ENCODE measurements at regions not wholly inside any gene's neighbourhood (a gene's known extent, or its start where the extent isn't known, plus 50 kb on each side); places are given as distances from the start of the nearest gene placed in this dataset.

DNA sequence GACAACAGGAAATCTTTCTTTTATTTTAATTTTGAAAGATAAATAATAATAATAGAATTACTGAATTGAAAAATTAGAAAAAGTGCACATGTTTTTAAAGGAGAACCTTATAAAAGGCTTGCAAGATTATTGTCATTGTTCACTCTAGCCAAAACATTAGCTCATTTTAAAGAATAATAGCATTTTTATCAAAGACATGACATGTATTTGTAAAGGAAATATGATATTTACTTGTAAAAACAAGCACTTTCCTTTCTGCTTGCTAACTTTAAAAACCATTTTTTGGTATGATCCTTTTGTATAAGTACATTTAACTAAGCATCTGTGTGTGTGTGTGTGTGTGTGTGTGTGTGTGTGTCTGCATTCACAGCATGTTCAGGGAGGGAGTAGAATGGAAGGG lies 156.3 kb upstream of the C1orf87 start:
- no peak for DNase-seq

DNA sequence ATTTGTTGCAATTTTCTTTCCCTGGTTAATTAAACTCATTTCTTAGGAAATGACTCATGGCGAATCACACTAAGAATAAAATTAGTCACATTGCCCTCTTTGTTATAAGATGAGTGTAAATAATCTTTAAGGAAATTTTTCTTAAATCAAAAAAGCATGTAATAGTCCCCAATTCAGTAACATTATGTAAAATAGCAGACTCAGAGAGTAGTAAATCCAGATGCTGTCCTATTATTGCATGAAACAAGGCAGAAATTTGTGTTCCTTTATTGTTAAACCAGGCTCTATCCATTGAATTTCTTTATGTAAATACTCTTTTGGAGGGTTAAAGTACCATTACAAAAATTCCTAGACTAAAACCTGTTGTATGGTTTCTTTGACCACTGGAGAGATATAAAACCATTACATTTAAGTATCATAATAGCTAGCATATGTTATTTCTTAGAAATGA lies 154.5 kb upstream of the C1orf87 start:
- DNase-seq: no peak

DNA sequence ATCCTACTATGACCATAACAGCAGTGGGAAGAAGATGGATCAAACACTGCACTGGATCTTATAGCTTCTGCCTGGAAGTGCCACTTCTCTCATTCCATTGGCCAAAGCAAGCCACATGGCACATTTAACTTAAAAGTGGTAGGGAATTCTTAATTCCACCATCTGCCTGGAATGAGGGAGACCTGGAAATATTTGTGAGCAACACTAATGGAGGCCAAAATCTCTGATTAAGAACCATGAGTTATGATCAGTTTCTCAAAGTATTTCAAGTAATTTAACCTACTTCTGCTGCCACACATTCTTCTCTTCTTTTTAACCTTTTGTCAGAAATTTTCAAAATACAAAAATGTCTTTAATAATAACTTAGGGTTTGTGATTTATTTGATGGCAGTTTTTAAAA lies 154.0 kb upstream of the C1orf87 start:
- DNase-seq: no peak

DNA sequence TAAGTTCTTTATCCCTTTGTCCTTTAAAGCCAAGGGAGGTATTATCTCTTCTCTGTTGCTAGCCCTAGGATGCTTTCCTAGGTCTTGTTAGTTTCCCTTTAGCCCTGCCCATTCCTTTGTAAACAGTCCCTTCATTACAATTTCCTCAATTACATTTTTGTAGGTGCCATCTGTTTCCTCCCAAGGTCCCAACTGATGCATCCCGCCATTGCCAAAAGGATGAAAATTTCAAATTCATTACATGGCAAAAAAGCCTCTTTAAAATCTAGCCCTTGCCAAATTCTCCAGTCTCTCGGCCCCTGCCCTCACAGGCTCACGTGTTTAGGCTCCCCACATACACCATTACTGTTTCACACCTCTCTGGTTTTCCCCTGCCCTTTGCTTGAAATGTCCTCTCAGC lies 151.9 kb upstream of the C1orf87 start:
- DNase-seq: no peak

DNA sequence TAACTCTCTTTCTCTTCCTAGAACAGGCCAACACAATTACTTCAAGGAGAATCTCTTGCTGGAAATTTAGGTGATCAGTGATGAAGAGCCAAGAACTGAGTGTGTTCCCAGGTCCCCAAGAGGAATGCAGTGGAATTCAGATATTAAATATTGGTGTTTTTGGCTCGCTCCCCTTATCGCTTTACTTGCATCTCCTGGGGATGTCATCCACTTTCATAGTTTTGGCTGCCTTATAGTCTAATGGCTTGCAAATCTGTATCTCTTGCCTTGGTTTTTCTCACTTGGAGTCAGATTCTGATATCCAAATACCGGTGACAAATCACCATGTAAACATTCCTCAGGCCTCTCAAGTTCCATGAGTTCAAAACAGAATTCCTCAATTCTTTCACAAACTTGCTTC lies 151.0 kb upstream of the C1orf87 start:
- no peak for DNase-seq

DNA sequence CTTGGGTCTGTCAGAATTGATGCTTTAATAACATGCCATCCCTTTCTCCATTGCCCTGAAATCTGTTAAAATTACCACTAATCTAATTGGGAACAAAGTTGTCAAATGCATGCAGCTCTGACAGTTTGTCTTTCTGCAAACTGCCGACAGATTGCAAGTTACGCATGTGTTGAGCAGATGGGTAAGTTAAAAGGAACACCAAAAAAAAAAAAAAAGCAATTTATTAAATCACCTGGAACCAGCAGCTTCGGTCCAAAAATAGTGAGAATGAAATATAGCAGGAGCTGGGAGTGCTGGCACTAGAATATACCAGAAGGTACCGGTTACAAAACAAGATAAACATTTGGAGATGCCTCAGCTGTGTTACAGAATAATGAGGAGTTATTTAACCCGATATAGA lies 149.6 kb upstream of the C1orf87 start:
- no peak for DNase-seq

DNA sequence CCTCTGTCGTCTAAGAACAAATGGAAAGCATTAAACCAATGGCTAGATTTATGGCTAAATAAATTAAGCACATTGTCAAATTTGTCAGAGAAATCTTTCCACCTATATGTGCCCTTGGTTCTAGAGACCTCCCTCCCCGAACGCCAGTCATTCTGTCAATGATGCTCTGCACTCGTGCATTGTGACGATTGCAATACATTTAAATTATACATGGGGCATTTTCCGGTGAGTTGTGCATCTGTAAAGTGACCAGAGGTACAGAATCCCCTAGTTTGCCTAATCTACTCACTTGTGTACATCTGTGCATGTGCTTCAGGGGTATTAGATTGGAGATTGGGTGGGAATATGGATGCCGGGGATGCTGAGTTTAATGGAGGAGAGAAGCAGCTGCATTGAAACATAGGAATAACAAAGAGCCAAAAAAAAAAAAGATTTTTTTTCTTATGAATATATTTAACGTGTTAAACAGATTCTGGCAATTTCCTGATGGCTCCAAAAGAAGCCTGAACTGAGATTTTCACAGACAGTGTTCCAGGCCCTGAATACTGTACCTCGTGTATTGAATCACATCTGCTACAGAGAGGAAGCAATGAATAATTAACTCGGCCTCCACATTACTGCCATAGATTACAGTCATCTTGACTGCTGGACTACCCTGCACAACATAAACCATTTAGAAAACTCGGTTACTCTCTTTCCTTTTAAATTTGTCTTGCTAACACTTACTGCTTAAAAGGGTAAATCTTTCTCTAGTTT lies 149.0 kb upstream of the C1orf87 start:
- DNase-seq: no peak

DNA sequence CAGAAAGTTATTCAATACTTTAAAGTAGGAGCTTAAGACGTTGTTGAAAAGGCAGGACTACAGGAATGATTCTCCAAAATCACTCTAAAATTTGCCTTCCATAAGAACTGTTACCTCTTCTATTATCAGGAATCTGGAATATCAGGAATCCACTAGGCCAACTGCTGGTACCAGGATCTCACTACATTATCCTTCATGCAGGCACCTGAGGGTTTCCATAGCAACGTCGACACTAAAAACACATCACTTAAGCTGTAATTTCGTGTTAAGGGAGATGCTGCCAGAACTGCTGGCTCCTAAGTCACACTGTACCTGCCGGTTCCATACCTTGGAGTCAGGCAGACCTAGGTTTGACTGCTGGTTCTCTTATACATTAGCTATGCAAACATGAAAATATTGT lies 139.7 kb upstream of the C1orf87 start:
- no peak for DNase-seq

DNA sequence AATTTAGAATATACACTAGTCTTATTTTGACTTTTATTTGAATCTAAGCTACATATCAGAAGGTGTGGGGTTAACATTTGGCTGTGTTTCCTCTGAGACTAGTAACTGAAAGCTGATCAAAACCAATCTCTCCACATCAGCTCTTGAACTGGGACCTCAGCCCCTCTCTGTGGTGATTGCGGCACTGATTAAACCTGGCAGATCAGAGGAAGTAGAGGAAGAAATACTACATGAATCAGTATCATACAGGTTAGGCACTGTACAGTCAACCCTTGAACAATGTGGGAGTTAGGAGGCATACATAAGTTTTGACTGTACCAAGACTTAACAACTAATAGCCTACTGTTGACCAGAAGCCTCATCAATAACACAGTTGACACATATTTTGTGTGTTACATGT lies 122.5 kb upstream of the C1orf87 start:
- no peak for DNase-seq

DNA sequence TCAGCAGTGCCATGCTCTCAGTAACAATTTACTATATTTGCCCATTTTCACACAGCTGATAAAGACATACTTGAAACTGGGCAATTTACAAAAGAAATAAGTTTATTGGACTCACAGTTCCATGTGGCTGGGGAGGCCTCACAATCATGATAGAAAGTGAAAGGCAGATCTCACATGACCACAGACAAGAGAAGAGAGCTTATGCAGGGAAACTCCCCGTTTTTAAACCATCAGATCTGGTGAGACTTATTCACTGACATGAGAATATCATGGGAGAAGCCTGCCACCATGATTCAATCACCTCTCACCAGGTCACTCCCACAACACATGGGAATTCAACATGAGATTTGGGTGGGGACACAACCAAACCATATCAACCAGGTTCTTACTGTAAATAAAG lies 112.1 kb upstream of the C1orf87 start:
- DNase-seq: no peak

DNA sequence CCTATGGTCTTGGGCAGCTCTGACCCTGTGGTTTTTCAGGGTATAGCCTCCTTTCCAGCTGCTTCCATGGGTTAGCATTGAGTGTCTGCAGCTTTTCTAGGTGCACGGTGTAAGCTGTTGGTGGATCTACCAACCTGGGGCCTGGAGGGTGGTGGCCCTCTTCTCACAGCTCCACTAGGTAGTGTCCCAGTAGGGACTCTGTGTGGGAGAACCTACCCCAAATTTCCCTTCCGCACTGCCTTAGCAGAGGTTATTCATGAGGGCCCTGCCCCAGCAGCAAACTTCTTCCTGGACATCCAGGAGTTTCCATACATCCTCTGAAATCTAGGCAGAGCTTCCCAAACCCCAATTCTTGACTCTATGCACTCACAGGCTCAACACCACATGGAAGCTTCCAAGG lies 111.0 kb upstream of the C1orf87 start:
- DNase-seq: no peak

DNA sequence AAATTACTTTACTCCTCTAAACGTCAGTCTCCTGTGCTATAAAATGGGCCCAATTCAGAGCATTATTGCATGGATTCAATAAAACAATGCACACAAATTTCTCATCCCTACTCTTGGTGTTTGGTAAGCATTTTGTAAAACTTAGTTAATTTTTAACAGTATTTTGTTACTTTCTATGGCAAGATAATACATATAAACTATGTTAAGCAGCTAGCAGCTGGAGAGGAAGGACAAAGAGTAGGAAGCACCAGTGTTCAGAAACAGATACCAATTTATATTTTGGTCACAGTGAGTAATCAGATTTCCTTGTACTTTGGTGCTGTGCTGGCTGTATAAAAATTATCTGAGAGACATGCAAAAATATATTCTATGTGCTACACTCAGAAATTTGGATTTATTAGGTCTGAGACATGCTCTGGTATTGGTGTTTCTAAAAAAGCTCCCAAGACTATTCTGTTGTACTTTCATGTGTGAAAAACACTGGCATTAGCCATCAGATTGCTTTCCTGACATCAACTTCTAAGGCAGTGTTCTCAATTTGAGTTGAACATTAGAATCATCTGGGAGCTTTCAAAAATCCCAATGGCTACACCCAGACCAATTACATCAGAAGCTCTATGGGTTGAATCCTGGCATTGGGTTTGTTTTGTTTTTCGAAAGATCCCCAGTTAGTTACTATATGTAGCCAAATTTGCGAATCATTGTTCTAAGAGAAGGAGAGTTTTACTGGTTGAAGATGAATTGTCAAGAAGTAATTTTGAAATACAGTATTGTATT lies 100.3 kb upstream of the C1orf87 start:
- no peak for DNase-seq

DNA sequence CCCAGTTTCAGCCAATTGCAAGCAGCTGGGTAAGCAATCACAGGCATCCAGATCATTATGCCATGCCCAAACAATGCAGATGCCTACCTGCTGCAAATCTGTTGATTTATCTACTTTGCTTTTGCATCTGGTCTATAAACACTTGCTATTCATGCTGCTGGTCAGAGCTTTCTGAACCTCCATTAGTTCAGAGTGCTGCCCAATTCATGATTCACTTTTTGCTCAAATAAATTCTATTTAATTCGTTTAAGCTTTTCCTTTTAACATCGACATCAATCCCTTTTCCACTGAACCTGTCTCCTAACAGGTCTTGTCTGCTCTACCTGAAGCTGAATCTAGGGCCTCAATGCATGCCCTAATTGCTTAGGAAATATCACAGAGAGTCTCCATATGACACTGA lies 99.4 kb upstream of the C1orf87 start:
- no peak for DNase-seq

DNA sequence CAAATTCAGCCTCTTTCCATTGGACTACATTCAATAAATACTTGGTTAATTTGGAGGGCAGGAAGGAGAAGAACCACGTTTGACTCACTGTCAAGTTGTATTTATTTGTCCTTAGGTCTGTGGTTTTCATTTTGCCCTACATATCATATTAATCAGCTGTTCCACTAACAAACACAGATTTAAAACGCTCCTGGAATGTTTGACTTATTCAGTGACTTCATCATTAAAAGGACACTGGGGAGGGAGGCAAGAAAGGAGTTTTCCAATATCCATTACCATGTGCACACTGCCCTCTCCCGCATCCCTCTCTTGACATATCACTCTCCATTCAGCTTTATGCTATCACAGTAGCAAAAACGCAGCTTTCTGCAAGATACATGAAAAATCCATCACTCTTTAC lies 98.2 kb upstream of the C1orf87 start:
- no peak for DNase-seq

DNA sequence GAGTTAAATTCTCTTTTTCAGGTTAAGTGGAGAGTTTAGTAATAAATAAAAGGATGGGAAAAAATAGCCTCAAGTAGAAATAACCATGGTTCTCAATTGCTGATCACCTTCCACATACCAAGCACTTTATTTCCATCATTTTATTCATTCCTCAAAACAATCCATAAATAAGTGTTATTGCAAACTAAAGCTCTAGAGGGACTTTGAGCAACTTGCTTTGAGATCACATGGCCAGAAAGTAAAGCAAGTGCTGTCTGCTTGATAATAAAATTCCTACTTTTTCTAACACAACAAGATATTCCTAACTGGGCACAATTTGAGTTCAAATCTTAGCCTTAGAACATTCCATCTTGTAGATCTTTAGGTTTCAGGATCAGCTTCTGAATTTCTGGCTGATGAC lies 97.1 kb upstream of the C1orf87 start:
- no peak for DNase-seq

DNA sequence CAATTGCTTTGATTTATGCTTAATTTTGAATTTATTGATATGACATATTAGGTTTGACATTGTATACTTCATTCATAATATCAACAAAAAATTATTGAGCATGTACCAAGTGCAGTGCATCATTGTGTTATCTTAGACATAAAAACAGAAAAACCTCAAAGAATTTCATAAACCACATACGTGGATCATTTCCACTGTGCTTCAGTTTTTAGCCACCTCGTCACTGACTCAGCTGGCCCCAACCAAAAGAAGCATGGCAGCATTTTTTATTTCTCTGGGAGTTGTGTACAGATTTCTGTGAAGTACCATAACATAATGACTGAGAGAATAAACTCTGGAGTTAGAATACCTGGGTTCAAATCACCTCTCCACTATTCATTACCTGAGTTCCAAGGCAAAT lies 95.6 kb upstream of the C1orf87 start:
- no peak for DNase-seq

DNA sequence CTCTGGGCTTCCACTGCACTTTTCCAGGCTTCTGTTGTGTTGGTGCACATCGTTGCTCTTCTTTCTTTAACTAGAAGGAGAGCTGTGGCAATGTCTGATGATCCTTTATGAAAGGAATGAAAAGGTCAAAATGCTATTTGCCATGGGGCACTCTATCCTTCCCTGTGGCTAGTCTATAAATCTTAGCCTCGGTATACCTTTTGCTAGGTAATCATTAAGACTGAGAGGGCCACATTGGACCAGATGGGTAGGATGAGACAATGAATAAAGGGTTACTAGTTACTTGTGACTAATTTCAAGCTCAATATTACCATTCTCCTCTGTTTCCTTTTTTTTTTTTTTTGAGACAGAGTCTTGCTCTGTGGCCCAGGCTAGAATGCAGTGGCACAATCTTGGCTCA lies 89.4 kb upstream of the C1orf87 start:
- DNase-seq: no peak

DNA sequence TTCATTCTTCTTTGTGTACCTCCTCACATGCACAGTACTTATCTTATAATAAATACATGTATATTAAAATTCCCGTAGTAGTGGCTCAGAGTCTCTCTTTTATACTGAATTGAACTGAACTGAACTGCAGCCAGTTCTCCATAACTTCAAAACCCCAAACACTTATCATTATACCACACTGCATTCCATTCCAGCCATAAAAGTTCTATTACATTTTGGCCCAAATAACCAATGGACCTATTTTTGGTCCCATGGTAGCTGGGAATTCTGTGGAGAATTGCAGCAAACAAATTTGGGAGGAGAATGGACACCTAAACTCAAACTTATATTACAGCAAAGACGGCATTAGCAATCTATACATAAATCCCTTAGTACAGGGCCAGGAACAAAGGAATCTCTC lies 86.6 kb upstream of the C1orf87 start:
- DNase-seq: no peak

DNA sequence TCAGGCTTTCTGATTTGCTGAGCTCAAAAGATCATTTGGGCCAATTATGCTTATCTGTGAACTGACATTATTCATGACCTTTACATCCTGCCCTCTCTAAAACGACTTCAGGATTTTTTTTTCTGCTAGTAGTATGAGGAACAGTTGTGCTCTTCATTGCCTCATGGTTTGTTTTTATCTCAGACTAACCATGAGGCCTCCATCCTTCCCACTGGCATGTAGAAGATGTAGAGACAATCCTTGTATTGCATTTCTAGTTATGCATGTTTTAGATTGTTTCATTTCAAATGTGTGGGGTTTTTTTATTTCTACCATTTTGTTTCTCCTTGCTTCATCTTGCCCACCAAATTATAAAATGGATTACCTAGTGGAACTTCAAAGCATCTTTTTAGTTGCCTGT lies 82.8 kb upstream of the C1orf87 start:
- DNase-seq: no peak

DNA sequence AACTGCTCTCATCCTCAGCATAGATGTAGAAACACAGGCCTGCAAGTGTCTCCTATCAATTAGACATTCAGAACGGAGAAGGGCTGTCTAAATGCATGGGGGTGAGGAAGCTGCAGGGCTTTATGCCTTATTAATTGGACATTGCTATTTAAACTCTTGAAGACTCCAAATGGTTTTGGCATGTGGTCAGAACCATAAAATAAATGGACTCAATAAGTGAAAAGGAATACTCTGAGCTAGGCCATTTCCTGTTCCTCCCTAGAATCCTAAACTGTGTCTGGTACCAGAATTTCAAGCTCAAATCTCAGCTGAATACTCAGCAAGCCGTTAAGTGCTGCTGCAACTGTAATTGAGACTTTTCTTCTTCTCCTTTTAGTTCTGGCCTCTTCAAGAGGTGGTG lies 80.4 kb upstream of the C1orf87 start:
- no peak for DNase-seq

DNA sequence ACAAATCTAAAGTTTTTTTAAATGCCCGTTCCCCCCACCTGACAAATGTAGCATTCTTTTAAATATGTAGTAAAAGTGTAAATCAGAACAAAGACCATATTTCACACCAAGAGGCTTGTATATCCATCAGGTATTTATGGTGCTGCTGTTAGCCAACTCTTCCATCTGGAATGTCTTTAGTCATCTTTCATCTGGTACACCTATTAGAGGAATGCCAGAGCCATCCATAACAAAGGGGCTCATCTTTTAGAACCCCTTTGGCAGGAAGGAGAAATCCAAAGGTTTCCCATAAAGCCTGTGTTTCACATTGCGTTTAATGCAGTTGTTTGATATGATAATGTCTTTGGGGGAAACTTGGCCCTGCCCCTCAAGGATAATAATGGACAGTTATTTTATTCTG lies 79.3 kb upstream of the C1orf87 start:
- no peak for DNase-seq

DNA sequence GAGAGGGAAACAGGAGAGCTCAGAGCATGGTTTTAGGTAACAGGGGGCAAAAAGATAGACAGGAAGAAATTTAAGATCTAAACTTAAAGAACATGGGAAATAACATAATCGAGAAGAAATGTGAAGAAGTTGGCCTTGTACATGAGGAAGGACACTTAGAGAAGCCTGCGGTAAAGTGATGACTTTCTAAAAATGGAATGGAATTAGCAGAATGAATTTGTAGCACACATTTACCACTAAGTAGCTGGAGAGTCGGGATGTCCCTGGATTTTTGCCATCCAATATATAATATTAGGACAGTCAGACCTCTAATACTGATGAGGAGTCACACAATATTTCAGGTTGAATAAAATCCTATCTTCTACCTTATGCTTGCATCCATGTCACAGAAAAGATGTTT lies 77.7 kb upstream of the C1orf87 start:
- no peak for DNase-seq

DNA sequence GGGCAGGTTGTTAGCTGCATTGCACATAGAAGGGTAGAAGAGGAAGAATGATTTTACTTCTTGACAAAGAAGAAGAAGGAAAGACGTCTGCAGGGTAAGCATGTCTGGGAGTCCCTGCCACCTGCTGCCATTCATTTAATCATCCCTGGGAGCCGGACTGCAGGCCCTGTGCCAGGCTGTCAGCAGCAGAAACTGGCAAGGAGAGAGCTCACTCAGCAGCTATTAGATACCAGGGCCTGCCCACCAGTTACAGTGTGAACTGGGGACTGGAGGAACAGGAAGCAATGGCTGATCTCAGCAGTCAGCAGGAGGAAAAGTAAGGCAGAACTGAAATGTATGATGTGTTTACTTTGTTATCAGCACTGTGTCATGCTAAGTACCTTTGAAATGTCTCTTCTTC lies 75.7 kb upstream of the C1orf87 start:
- DNase-seq: no peak

DNA sequence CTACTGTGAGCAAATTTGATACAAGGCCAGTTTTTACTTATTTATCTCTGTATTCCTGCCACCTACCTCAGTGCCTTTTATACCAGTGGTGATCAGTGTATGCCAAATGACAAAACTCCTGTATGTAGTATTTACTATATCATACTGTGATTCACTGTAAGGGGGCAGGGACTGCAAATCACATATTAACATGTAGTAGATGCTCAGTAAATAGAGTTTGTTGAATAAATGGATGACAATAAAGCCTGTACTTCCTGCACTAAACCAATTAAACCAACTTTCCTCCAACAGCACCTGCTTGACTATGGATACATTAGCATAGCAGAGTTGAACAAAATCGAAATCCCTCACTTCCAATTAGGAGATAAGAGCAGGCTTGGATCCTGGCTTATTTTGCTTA lies 73.3 kb upstream of the C1orf87 start:
- DNase-seq: no peak

DNA sequence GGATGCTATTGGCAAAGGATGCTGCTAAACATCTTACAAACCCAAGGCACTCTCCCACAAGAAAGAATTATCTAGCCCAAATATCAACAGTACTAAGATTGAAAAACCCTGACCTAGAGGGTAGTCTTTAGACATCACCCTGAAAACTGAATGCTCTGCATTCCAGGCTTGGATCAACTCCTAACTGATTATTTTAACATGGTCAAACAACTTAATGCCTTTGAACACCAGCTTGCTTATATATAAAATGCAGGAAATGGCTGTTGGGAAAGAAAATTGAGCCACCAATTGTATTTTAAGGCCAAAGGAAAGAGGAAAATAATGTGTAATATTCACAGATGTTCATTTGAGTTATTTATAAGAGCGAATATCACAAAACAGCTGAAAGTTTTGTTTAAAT lies 72.2 kb upstream of the C1orf87 start:
- no peak for DNase-seq
